ENCODE measurements at regions not wholly inside any gene's neighbourhood (a gene's known extent, or its start where the extent isn't known, plus 50 kb on each side); places are given as distances from the start of the nearest gene placed in this dataset.
A peak's percentile ranks its signal among the peaks of the same experiment; 100 is the strongest.

DNA sequence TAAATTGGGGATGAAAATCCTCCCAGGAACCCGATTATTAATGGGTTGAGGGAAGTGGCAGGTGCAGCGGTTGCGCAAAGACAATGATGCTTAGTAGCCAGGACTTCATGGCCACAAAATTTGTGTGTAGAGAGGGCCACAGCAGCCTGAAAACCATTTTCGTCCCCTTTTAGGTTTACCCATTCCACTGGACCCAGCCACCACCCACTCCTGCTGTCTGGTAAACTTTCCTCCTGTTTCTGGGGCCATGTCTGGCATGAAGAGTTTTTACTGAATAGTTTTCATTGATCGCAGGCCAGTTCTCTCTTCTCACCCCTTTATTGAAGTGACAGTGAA, 69.5 kb upstream of the SYT13 start:
- Histone ChIP-seq H3K27me3 (peaks cover 8% of the 10 kb centered on the region; the same call in 1 of the 2 replicates), H3K4me3 (no peak overlapping the region), H3K4me1 (no peaks in the 10 kb centered on the region), H3K9me3 (replicated peaks) (no peaks in the 10 kb centered on the region), H3K27ac (no peak overlapping the region), H3K36me3 (no peaks in the 10 kb centered on the region)
- DNase-seq = no peak

GRCh38 chr11:45354976-45355705, 69.0 kb upstream of the SYT13 start:
- DNase-seq = no peak
- no peaks in the 10 kb centered on the region for H3K4me1 ChIP-seq
- peaks cover 9% of the 10 kb centered on the region; the same call in 1 of the 2 replicates for H3K27me3 ChIP-seq
- H3K27ac ChIP-seq = no peak overlapping the region
- no peak overlapping the region for H3K4me3 ChIP-seq
- no peaks in the 10 kb centered on the region for H3K36me3 ChIP-seq
- no peaks in the 10 kb centered on the region for H3K9me3 ChIP-seq (replicated peaks)

DNA sequence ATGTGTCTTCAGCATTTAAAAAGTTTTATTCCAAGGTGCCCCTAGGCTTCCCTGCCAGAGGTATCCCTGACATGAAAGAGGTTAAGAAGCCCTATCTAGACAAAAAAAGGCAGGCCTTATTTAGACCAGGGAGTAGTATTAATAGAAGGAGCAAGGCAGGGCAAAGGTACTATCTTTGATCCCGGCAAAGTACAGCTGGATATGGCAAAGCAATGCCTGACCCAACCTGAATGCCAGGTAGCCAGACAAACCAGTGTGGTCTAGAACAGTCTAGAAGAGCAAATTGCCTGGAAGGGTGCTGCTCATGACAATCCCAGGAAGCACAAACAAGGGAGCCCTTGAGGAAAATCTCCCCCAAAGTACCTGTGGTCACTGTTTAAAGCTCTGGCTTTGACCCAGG, 62.6 kb upstream of the SYT13 start:
- Histone ChIP-seq H3K27me3 (peaks cover 39% of the 10 kb centered on the region), H3K4me3 (no peak overlapping the region), H3K27ac (no peak overlapping the region), H3K9me3 (replicated peaks) (no peaks in the 10 kb centered on the region), H3K4me1 (no peaks in the 10 kb centered on the region), H3K36me3 (no peaks in the 10 kb centered on the region)
- DNase-seq = no peak

DNA sequence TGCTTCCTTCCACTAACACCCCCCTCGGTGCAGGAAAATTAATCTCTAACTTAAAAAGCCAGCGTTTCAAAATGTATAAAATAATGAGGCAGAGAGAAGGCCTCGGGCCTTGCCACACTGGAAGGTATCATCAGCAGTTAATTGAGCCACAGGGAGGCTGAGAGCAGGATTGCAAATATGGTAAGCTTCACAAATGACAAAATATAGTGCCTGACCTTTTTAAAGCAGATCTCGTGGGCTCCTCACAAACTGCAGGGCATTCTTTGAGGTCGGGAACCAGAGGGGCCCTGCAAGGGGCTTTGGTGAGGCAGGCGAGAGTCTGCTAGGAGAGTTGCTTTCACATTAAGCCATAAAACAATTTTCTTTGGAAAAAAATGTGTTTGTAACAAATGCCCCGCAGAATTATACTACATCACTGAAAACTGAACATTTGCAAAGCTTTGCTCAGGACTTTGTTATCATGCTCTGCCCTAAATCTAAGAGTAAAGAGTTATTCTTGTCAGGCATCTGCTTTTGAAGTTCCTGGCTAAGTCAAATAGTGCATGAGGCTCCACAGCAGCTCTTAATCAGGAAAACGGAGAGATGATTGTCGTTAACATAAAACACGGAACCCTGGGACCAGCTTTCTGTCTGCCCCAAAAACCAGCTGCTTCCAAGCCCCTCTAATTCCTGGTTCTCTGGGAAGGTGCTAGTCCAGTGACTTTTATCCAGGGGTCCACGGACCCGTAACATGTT, 61.4 kb upstream of the SYT13 start:
- no peak overlapping the region for H3K4me3 ChIP-seq
- H3K27me3 ChIP-seq = peaks cover 39% of the 10 kb centered on the region
- H3K9me3 ChIP-seq (replicated peaks) = no peaks in the 10 kb centered on the region
- H3K27ac ChIP-seq = no peak overlapping the region
- no peaks in the 10 kb centered on the region for H3K4me1 ChIP-seq
- no peaks in the 10 kb centered on the region for H3K36me3 ChIP-seq
- no peak for DNase-seq

DNA sequence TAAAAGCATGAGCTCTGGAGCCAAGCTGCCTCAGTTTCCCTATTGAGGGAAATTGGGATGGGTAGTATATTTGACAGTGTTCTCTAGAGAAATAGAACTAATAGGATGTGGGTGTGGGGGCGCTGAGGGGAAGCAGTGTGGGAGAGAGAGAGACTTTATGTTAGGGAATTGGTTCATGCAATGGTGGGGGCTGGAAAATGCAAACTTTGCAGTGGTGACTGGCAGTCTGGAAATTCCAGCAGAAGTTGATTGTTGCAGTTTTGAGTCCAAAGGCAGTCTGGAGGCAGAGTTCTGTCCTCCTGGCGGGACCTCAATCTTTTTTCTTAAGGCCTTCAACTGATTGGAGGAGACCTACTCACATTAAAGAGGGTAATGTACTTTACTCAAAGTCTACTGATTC, 59.4 kb upstream of the SYT13 start:
- Histone ChIP-seq H3K36me3 (no peaks in the 10 kb centered on the region; the same call in 1 of the 2 replicates), H3K9me3 (replicated peaks) (no peaks in the 10 kb centered on the region), H3K27me3 (peaks cover 45% of the 10 kb centered on the region), H3K27ac (no peak overlapping the region), H3K4me1 (no peaks in the 10 kb centered on the region), H3K4me3 (no peak overlapping the region)
- no peak for DNase-seq

DNA sequence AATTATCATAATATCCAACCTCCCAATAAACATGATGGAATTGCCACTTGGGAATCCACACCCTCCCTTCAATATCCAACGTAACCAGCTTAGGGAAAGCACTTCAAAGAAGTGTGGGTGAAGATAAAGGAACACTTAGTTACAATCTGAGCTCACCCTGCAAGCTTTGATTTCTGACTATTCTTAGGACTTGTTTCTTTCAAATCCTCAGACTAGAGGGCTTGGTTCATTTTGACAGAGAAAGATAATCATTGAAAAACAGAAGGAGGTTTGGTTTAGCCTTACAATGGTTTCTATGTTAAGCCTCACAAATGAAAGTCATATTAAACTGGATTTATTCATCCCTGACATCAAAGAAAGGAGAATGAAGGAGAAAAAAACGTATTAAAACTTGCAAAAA, 57.9 kb upstream of the SYT13 start:
- no peaks in the 10 kb centered on the region for H3K9me3 ChIP-seq (replicated peaks)
- no peaks in the 10 kb centered on the region for H3K4me1 ChIP-seq
- H3K36me3 ChIP-seq = no peaks in the 10 kb centered on the region; the same call in 1 of the 2 replicates
- H3K27me3 ChIP-seq = peaks cover 45% of the 10 kb centered on the region
- no peak overlapping the region for H3K27ac ChIP-seq
- no peak for DNase-seq
- no peak overlapping the region for H3K4me3 ChIP-seq

- no peak overlapping the region for H3K27ac ChIP-seq
- no peaks in the 10 kb centered on the region for H3K4me1 ChIP-seq
- no peaks in the 10 kb centered on the region for H3K9me3 ChIP-seq (replicated peaks)
- DNase-seq = no peak
- peaks cover 47% of the 10 kb centered on the region for H3K27me3 ChIP-seq
- H3K4me3 ChIP-seq = no peak overlapping the region
- no peaks in the 10 kb centered on the region; the same call in 1 of the 2 replicates for H3K36me3 ChIP-seq
These were observed 57.3 kb upstream of the SYT13 start for GRCh38 chr11:45343444-45343843.

- Histone ChIP-seq H3K9me3 (replicated peaks) (no peaks in the 10 kb centered on the region), H3K27me3 (peaks cover 28% of the 10 kb centered on the region), H3K36me3 (no peaks in the 10 kb centered on the region; the same call in 1 of the 2 replicates), H3K4me1 (no peaks in the 10 kb centered on the region), H3K4me3 (no peak overlapping the region), H3K27ac (no peak overlapping the region)
- DNase-seq = no peak
These were observed 55.2 kb upstream of the SYT13 start for GRCh38 chr11:45341372-45341771.

- Histone ChIP-seq H3K4me1 (no peaks in the 10 kb centered on the region), H3K9me3 (replicated peaks) (no peaks in the 10 kb centered on the region), H3K27ac (no peak overlapping the region), H3K4me3 (no peak overlapping the region), H3K36me3 (no peaks in the 10 kb centered on the region; the same call in 1 of the 2 replicates), H3K27me3 (peaks cover 20% of the 10 kb centered on the region)
- peak; percentile 91 to 93 for DNase-seq
These were observed 53.8 kb upstream of the SYT13 start for GRCh38 chr11:45339729-45340519.

DNA sequence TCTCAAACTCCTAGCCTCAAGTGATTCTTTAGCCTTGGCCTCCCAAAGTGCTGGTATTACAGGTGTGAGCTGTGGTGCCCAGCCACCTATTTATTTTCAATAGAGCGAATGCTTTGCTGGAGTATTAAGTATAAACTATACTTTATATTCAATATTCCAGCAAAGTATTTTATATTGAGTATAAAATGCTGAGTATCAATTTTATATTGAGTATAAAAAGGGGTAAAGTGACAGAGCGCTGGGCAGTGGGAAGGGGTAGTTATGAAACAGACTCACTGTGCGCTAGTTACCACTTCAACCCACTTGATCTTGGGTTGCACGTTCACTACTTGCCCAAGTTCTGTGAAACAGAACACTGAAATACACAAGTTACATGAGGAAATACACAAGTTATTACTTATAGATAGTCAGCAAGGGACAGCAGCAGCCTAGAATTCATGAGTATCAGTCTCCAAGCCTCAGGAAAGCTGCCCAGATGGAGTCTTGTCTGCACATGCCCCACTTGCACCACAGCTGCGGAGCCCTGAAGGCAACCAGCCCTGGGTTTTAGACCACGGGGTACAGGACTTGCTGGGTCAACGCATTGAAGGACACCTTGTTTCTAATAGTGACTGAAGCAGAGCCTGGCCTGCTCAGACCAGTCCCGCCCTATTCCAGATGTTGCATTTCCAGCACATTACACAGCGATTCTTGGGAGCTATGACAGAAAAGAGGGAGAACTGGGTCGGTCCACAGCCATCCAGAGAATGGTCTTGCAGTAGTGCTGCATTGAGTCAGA, 51.6 kb upstream of the SYT13 start:
- Histone ChIP-seq H3K4me1 (no peaks in the 10 kb centered on the region), H3K36me3 (no peaks in the 10 kb centered on the region; the same call in 1 of the 2 replicates), H3K9me3 (replicated peaks) (no peaks in the 10 kb centered on the region), H3K27me3 (peaks cover 18% of the 10 kb centered on the region), H3K27ac (no peak overlapping the region), H3K4me3 (no peak overlapping the region)
- DNase-seq = no peak

DNA sequence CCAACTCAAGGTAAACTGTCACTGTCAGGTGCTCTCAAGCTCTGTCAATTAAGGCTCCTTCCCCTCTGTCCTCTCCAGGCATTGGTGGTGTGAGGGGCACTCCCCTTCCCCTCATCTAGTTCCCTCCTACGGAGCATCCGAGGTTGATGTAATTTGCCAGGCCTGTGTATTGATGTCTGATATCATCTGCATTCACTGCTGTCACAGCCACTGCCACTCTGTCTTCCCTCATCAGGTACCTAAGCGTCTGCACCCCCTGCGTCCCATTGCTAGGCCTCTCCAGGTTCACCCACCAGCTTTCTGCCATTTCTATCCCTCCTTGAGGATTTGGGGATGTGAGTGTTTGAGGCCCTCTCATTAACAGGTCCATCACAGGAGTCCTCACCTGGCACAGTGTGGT, 50.0 kb upstream of the SYT13 start:
- H3K4me1 ChIP-seq = no peaks in the 10 kb centered on the region; the same call in 1 of the 2 replicates
- no peak overlapping the region for H3K4me3 ChIP-seq
- DNase-seq = no peak
- H3K27ac ChIP-seq = no peak overlapping the region
- no peaks in the 10 kb centered on the region for H3K9me3 ChIP-seq (replicated peaks)
- H3K27me3 ChIP-seq = peaks cover 17% of the 10 kb centered on the region
- no peaks in the 10 kb centered on the region; the same call in 1 of the 2 replicates for H3K36me3 ChIP-seq
